SKM-1 (cell line): ENCODE measurements at regions not wholly inside any gene's neighbourhood (a gene's known extent, or its start where the extent isn't known, plus 50 kb on each side); places are given as distances from the start of the nearest gene placed in this dataset.

ENCODE experiments used
- DNase-seq: peaks from one replicate; lab custom pipeline; 2025; ENCODE audit not compliant: unreplicated experiment; lab: John Stamatoyannopoulos, UW

- DNase-seq: no peak
These were observed 983.9 kb downstream of the CDH11 start for GRCh38 chr16:64138006-64138405.

- DNase-seq: no peak
These were observed 985.1 kb downstream of the CDH11 start for GRCh38 chr16:64136743-64137142.

DNA sequence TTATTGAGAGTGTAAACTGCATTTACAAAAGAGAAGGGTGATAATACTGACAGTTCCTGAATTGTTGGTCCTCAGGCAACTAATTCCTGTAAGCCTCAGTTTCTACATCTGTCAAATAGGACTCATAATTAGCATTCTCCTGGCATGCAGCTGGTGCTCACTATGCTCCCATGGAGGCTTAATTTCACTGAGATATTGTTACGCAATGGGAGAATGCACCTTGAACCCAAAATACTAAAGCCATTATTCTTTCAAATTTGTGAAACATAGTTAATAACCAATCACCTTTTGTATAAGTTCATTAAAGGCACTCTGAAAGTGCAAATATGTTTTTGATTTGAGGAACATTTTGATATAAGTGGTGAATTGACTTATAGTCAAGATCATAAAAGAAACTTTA, 985.5 kb downstream of the CDH11 start:
- no peak for DNase-seq

- no peak for DNase-seq
These were observed 988.5 kb downstream of the CDH11 start for GRCh38 chr16:64133366-64133765.

DNA sequence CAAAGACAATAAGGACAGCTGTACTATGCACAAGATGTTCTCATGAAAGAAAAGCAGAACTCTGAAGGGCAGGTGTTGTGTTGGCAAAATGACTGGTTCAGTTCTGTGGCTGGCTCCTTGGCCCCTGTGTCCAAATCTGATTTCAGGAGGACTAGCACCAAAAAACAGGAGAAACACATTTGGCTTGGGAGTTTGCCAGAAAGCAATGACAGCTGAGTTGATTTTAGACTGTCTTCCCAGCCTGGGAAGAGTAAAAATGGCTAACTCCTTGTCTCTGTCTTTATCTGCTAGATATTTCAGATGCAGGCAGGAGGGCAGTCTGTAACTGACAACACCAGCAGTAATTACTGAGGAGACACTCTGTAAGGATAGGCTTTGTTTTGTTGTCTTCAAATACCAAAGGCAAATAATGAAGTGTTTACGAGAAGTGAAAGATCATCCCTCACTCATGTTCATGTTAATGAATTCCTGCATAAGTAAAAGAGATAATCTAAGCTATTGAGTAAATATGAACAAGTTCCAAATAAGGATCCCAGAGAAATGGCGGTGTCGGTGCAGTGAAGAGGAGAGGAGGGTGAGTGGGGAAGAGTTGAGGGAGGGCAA, 989.0 kb downstream of the CDH11 start:
- no peak for DNase-seq

- DNase-seq: no peak
These were observed 989.7 kb downstream of the CDH11 start for GRCh38 chr16:64132190-64132589.

DNA sequence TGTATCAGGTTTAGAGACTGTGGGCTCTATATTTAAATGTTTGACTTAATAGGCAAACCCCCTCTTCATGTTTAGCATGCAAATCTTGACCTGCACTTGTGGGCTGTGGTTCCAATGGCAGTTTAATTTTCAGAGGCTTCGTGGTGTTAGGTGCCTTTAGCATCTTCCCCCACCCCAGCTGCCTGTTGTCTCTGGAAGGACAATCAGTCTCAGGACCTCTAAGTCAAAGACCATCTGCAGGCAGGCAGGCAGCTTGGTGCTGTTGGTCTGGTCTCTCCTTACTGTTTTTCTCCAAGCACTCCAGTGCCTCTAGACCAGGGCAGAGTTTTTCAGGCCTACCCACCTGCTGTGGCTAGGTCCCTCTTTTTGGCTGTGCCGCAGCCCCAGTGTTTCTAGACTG, 990.4 kb downstream of the CDH11 start:
- no peak for DNase-seq

DNA sequence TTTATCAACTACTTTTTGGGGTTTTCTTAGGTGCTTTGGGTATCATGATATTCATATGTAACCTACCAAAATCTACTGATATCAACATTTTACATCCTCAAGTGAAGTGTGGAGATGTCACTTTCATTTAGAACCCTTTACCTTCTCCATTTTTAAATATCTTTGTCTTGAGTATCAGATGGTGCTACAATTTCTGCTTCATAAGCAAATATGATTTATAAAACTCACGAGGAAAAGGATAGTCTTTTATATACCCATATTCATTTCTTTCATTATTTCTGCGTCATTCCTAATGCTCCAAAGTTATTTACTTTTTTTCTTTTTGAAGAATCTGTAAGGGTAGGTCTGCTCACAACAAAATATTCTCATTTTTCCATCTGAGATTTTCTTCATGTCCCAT, 991.7 kb downstream of the CDH11 start:
- DNase-seq: no peak

- no peak for DNase-seq
These were observed 999.7 kb downstream of the CDH11 start for GRCh38 chr16:64122177-64122576.

DNA sequence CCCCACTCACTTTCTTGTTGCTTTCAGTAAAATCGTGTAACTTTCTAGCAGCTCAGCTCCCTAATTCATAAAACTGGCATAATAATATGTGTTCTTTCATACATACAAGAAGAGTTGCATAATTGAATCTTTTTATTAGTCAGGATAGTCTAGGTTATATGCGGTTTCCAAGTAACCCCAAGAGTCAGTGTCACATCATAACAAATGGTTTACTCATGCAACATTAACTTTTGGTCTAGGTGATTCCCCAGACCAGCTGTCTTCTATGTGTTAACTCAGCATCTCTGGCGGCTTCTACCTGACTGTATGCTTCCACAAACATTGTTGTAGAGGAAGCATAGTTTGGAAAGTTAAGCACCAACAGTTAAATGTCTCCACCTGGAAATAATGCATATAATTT, 1000.4 kb downstream of the CDH11 start:
- DNase-seq: no peak

- no peak for DNase-seq
These were observed 1005.7 kb downstream of the CDH11 start for GRCh38 chr16:64116151-64116550.

DNA sequence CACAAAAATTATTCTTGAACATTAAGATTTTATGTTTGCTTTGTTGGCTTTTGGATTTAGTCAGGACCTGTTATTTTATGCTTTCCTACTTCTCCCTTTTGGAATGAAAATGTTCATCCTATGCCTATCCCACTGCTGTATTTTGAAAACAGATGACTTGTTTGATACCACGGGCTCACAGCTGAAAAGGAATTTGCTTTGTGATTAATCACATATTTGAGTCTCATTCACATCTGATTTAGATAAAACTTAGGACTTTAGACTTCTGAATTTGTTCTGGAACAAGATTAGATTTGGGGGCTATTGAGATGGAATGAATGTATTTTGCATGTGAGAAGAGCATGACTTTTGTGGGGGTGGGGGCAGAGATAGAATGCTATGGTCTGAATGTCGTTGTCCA, 1012.6 kb downstream of the CDH11 start:
- no peak for DNase-seq

DNA sequence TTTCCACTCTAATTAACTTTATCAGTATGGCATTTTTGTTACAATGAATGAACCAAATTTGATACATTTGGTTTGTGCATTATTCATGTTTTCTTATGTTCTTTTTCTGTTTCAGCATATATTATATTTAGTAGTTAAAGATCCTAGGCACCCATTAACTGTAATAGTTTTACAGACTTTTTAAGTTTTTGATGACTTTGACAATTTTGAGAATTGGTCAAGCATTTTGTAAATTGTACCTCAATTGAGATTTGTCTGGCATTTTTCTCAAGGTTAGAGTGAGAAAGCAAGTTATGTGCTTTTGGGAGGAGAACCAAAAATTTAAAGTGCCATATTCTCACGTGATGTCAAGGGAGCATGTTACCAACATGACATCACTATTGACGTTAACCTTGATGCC, 1019.2 kb downstream of the CDH11 start:
- DNase-seq: no peak

DNA sequence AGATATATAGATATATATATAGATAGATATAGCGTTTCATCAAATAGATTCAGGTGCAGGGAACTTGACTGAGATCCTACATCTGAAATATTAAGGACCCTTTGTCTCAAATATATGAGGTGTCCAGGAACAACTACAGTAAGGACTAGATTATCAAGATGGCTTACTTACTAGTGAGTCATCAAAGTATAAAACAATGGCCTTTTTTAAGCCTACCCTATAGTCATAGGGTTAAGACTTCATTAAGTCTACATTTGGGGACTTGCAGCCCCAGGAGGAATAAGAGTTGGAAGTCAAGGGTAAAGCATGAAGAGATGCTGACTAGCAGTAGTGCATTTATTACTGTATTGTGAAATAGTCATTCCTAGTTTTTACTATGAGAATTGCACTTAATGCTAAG, 1023.4 kb downstream of the CDH11 start:
- no peak for DNase-seq

DNA sequence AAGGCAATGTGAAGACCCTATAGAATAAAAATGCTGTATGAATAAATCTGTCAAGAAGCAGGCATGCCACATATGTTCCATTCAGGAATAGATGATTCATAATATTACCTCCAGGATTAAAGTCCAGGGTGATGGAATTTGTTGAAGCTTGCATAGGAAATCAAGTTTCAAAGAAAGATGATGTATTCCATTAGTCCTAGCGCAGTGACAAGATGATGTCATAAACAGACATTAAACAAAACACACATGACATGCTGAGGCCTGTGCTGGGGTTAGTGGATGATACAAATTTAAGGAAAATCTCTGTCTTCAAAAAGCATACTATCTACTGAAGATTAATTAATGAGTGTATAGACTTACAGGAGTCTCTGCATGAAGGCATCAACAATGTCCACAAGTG, 1025.2 kb downstream of the CDH11 start:
- no peak for DNase-seq

DNA sequence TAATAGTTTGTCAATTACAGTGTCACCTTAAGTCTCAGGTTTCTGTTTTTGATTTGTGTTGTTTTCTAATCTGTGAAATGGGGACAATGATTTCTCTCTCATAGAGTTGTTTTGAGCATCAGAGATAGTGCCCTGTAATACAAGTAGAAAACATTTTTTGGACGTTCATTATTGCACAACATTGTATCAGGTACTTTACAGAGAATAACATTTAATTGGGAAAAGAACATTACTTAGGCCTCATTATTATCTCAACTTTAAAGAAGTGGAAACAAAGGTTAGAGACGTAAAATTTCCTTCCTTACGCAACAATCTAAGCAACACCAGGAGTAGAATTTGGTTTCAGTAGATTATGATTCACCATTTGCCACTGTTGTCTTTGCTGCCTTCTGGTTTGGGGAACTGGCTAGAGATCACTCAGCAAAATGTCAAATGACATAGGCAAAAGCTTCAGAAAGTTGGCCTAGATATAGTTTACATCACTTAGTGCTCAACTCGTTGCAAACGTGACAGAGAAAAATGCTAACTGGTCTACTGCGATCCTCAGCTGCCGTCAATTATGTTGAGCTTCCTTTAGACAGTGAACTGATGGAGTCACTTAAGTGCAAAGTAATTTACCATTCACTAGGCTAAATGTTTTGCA, 1026.8 kb downstream of the CDH11 start:
- no peak for DNase-seq

DNA sequence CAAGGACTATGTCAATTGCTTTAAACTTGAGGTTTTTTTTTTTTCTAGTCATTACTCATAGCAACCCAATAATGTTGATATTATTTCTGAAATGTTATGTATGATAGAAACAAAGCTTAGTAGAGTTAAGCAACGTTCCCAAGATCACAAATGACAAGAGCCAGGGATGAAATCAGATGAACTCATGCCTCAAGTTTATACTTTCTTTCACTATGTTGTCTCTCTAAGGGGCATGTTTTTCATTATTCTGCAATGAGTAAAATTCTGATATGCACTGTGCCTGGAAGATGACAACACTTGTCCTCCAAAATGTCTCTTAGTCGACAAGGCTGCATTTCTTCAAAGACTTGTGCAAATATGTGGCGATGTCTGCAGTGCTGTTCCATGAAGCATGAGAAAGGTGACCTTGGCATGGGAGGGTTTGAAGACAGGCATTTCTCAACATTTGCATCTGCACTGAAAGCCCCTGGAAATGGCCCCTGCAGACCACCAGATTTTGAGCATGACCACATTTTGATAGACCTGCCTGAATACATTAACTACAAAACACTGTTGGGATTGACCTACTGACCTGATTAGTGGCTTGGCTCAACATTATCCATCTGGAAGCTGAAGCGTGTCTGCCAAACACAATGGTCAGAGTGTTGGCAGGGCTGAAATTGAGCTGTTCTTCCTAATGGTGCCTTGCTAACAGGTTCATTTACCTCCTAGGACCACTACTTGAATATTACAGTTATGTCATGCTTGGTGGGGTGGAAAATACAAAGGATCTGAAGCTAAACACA, 1027.5 kb downstream of the CDH11 start:
- no peak for DNase-seq

DNA sequence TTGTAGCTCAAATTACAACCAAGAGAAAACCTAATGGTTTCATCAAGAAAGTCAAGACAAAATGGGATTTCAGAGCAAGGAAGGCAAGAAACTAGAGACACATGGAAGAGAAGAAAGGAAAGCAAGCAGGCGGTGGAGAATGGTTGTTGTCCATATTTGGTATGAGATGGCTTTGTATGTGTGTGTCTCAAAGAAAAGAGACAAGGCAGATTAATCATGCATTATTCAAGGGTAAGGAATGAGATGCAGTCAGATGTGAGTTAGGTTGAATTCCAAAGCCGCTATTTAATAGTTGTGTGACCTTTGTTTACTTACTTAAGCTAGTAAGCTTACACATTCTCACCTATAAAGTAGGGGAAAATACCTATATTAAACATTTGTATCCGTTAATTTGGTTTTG, 1029.6 kb downstream of the CDH11 start:
- no peak for DNase-seq

GRCh38 chr16:64090327-64090726, 1031.5 kb downstream of the CDH11 start:
- DNase-seq: no peak

- DNase-seq: no peak
These were observed 1032.2 kb downstream of the CDH11 start for GRCh38 chr16:64089697-64090096.

- no peak for DNase-seq
These were observed 1033.0 kb downstream of the CDH11 start for GRCh38 chr16:64088838-64089237.

DNA sequence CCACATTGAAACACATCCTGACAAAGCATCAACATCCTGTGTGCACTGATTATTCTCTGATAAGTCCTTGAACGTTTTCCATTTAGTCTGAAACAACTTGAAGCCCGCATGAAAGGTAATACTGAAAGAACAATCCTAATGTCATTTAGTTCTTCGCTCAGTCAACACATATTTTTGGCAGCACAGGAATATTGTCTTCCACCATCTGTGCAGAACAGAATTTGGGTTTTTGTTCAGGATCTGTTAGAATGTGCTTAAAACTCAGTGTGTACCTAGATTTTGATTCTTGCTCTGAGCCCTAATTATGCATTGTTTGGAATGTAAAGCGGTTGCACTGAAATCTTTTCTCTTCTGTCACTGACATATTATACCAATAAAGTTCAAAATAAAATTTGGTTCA, 1036.6 kb downstream of the CDH11 start:
- DNase-seq: no peak
